HL-60 (cell line): ENCODE measurements at regions not wholly inside any gene's neighbourhood (a gene's known extent, or its start where the extent isn't known, plus 50 kb on each side); places are given as distances from the start of the nearest gene placed in this dataset.

ENCODE experiments used
- CTCF ChIP-seq: IDR thresholded peaks from one replicate; pipeline ENCODE4 v1.5.1; 2011; ENCODE audit warnings: low read length, control low read depth, inconsistent platforms; ENCODE audit not compliant: insufficient read depth
- GABPA ChIP-seq: IDR thresholded peaks from 2 replicates; pipeline ENCODE4 v1.6.1; 2012; ENCODE audit warnings: low read depth
- POLR2AphosphoS5 ChIP-seq: IDR thresholded peaks from 2 replicates; pipeline ENCODE4 v1.6.1; 2012; ENCODE audit warnings: low read depth
- REST ChIP-seq: IDR thresholded peaks from 2 replicates; pipeline ENCODE4 v1.6.1; 2012; ENCODE audit warnings: low read depth; ENCODE audit not compliant: insufficient replicate concordance

GRCh38 chr11:95585752-95586077 lies 203.9 kb downstream of the FAM76B start:
- TF ChIP-seq POLR2AphosphoS5 (no peak), CTCF (no peak), GABPA (no peak), REST (no peak)
